Fibroblast of lung (primary cell): ENCODE measurements at regions not wholly inside any gene's neighbourhood (a gene's known extent, or its start where the extent isn't known, plus 50 kb on each side); places are given as distances from the start of the nearest gene placed in this dataset.
A peak's percentile ranks its signal among the peaks of the same experiment; 100 is the strongest.

Experiments used
- DNase-seq, 2 donors: peaks; one replicate each; pipeline versions ENCODE4 v3.0.0 to v3.0.0-alpha.2; 2010; ENCODE audit warnings: low read depth in 2 of 2
- H2AFZ ChIP-seq: 2 replicates; pipeline ENCODE4 v1.5.1; 2012; ENCODE audit warnings: low read length, control low read depth, inconsistent platforms
- H3K27ac ChIP-seq: 2 replicates; pipeline ENCODE4 v1.5.1; 2011; ENCODE audit warnings: low read length, control low read depth; ENCODE audit not compliant: insufficient read depth
- H3K27me3 ChIP-seq: 2 replicates; pipeline ENCODE4 v1.5.1; 2011; ENCODE audit warnings: mild to moderate bottlenecking, low read length; ENCODE audit not compliant: control insufficient read depth, insufficient read depth
- H3K36me3 ChIP-seq: 2 replicates; pipeline ENCODE4 v1.5.1; 2011; ENCODE audit warnings: low read length; ENCODE audit not compliant: control insufficient read depth, insufficient read depth
- H3K4me1 ChIP-seq: 2 replicates; pipeline ENCODE4 v1.5.1; 2011; ENCODE audit warnings: low read length; ENCODE audit not compliant: control insufficient read depth, insufficient read depth; ENCODE audit errors: extremely low read depth
- H3K4me2 ChIP-seq: 2 replicates; pipeline ENCODE4 v1.5.1; 2011; ENCODE audit warnings: low read length, control low read depth; ENCODE audit not compliant: insufficient read depth; ENCODE audit errors: extremely low read depth
- H3K4me3 ChIP-seq, 4 experiments: fragments of 200-600 bp in 1 of 4; sonication (generic) in 1 of 4; replicated peaks in 1 of 4; 2 replicates each; pipeline ENCODE4 v1.5.1; 2011 to 2016; ENCODE audit warnings: low read length in 4 of 4, low read depth in 3 of 4, mild to moderate bottlenecking in 3 of 4, control low read depth in 2 of 4, inconsistent platforms in 1 of 4, mixed read lengths in 1 of 4; ENCODE audit not compliant: insufficient read depth in 1 of 4; ENCODE audit errors: control extremely low read depth in 1 of 4
- H3K79me2 ChIP-seq: 2 replicates; pipeline ENCODE4 v1.5.1; 2012; ENCODE audit warnings: mild to moderate bottlenecking, low read length, inconsistent platforms; ENCODE audit not compliant: control insufficient read depth, insufficient read depth
- H3K9ac ChIP-seq: 2 replicates; pipeline ENCODE4 v1.5.1; 2011; ENCODE audit warnings: mild to moderate bottlenecking, low read length, control low read depth; ENCODE audit not compliant: insufficient read depth
- H3K9me3 ChIP-seq: 2 replicates; pipeline ENCODE4 v1.5.1; 2012; ENCODE audit warnings: low read depth, low read length; ENCODE audit not compliant: control insufficient read depth, insufficient read depth
- H4K20me1 ChIP-seq: 2 replicates; pipeline ENCODE4 v1.5.1; 2011; ENCODE audit warnings: low read length; ENCODE audit not compliant: control insufficient read depth, insufficient read depth; ENCODE audit errors: extremely low read depth
- EZH2 ChIP-seq: IDR thresholded peaks from 2 replicates; pipeline ENCODE4 v1.5.1; 2012; ENCODE audit warnings: low read length, control low read depth, mild to moderate bottlenecking; ENCODE audit errors: missing control alignments
- TF ChIP-seq, protein P1 (sequence below), 2 donors: IDR thresholded peaks in 1 of 2; conservative IDR thresholded peaks in 1 of 2; 1 replicate in 1 of 2; 2 replicates in 1 of 2; pipeline ENCODE4 v1.5.1; 2011 to 2012; ENCODE audit warnings: low read length in 2 of 2, control low read depth in 1 of 2, inconsistent platforms in 1 of 2, low read depth in 1 of 2, mild to moderate bottlenecking in 1 of 2

DNA sequence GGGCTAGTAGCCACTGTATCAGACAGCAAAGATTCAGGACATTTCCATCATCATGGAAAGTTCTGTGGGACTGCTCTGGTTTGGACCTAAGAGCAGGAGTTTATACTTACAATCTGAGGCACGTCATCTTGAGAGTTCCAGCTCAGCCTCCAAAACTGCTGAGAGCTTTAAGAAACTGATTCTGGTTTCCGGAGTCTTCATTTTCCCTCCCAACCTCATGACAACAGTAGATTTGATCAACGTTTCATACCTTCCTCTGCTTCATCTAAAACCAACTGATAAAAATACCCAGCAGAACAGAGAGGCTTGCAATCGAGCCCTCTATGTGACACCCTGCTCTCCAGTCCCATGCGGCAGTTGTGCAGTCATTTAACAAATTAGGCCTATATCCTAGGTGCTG, 64.3 kb upstream of the EPB41L1 start:
- TF ChIP-seq, protein P1, sequence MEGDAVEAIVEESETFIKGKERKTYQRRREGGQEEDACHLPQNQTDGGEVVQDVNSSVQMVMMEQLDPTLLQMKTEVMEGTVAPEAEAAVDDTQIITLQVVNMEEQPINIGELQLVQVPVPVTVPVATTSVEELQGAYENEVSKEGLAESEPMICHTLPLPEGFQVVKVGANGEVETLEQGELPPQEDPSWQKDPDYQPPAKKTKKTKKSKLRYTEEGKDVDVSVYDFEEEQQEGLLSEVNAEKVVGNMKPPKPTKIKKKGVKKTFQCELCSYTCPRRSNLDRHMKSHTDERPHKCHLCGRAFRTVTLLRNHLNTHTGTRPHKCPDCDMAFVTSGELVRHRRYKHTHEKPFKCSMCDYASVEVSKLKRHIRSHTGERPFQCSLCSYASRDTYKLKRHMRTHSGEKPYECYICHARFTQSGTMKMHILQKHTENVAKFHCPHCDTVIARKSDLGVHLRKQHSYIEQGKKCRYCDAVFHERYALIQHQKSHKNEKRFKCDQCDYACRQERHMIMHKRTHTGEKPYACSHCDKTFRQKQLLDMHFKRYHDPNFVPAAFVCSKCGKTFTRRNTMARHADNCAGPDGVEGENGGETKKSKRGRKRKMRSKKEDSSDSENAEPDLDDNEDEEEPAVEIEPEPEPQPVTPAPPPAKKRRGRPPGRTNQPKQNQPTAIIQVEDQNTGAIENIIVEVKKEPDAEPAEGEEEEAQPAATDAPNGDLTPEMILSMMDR (conservative IDR thresholded peaks at IDR 0.05 in 1 of 2, IDR thresholded peaks at IDR 0.05 in 1 of 2; ENCODE audit: low read depth in 1 of 2, low read length in 2 of 2), result no peak
- no peak for TF ChIP-seq EZH2
- Histone ChIP-seq H3K9me3 (no peaks in the 10 kb centered on the region), H3K4me1 (peaks cover 9% of the 10 kb centered on the region), H3K79me2 (no peaks in the 10 kb centered on the region), H3K9ac (no peak overlapping the region), H3K27ac (no peak overlapping the region), H3K4me3 (no peak overlapping the region), H4K20me1 (no peaks in the 10 kb centered on the region), H3K36me3 (no peaks in the 10 kb centered on the region), H3K27me3 (peaks cover 8% of the 10 kb centered on the region), H2AFZ (no peak overlapping the region), H3K4me2 (no peak overlapping the region)
- DNase-seq, result no peak

DNA sequence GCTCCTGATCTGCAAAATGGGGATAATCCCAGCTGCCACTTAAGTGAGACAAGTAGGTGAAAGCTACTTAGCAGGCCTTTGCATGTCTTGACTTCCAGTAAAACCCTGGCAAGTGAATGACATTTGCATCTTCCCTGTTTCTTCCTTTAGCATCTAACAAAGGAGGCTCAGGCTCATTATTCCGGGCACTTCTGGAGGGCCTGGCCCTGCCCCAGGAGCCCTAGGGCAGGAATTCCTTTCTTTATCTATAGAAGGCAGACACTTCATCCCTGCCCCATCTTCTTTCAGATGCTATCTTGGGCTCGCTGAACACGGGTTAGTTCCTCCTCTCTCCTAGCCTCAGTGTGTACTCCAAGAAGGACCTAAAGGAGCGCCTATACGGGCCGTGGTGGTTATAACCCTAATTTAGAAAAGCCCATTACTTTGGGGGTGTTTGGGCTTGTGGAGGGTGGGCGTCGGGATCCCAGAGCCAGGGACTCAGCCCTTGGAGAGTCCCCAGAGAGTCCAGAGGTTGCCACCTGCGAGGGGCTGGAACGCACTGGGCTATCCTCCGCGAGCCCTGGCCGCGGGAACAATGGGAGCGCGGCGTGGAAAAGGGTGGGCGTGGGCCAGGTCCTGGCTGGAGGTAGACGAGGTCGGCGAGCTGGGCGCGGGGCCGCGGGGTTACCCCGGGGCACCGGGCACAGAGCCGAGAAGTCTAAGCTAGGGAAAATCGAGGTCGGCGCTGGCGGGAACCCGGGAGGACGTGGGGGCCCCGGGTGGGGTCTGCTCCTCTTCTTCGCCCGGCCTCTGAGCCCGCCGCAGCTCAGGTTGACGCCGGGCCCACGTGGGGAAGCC, 62.8 kb upstream of the EPB41L1 start:
- DNase-seq, result no peak
- Histone ChIP-seq H4K20me1 (no peaks in the 10 kb centered on the region), H2AFZ (no peak overlapping the region), H3K79me2 (no peaks in the 10 kb centered on the region), H3K9ac (no peak overlapping the region), H3K27ac (no peak overlapping the region), H3K4me3 (peak overlapping the region in 2 of 4 experiments; percentile 19 to 67), H3K27me3 (peaks cover 8% of the 10 kb centered on the region), H3K36me3 (no peaks in the 10 kb centered on the region), H3K9me3 (no peaks in the 10 kb centered on the region), H3K4me1 (peaks cover 4% of the 10 kb centered on the region), H3K4me2 (peak overlapping the region; percentile 58)
- TF ChIP-seq, protein P1 (conservative IDR thresholded peaks at IDR 0.05 in 1 of 2, IDR thresholded peaks at IDR 0.05 in 1 of 2; ENCODE audit: low read depth in 1 of 2, low read length in 2 of 2), result no peak
- TF ChIP-seq EZH2, result peak; percentile 39

GRCh38 chr20:36092398-36093024, 62.0 kb upstream of the EPB41L1 start:
- H3K27me3 ChIP-seq, result peaks cover 8% of the 10 kb centered on the region
- no peaks in the 10 kb centered on the region for H3K9me3 ChIP-seq
- H3K4me1 ChIP-seq, result peaks cover 4% of the 10 kb centered on the region
- TF ChIP-seq, protein P1 (conservative IDR thresholded peaks at IDR 0.05 in 1 of 2, IDR thresholded peaks at IDR 0.05 in 1 of 2; ENCODE audit: low read depth in 1 of 2, low read length in 2 of 2), result no peak
- no peak for TF ChIP-seq EZH2
- H3K79me2 ChIP-seq, result no peaks in the 10 kb centered on the region
- H3K4me2 ChIP-seq, result peak overlapping the region; percentile 100
- no peaks in the 10 kb centered on the region for H3K36me3 ChIP-seq
- peak in 1 of 2 donors; percentile 25 for DNase-seq
- H3K27ac ChIP-seq, result no peak overlapping the region
- peak overlapping the region; percentile 37 for H3K9ac ChIP-seq
- peak overlapping the region; percentile 63 to 79 (median 68) for H3K4me3 ChIP-seq
- H4K20me1 ChIP-seq, result no peaks in the 10 kb centered on the region
- H2AFZ ChIP-seq, result peak overlapping the region; percentile 91
